ENCODE measurements at regions not wholly inside any gene's neighbourhood (a gene's known extent, or its start where the extent isn't known, plus 50 kb on each side); places are given as distances from the start of the nearest gene placed in this dataset.
"Not testable (repeated sequence)": the region's sequence is repeated elsewhere in the genome, so short reads cannot be mapped to it uniquely, and the experiment has no call there.

DNA sequence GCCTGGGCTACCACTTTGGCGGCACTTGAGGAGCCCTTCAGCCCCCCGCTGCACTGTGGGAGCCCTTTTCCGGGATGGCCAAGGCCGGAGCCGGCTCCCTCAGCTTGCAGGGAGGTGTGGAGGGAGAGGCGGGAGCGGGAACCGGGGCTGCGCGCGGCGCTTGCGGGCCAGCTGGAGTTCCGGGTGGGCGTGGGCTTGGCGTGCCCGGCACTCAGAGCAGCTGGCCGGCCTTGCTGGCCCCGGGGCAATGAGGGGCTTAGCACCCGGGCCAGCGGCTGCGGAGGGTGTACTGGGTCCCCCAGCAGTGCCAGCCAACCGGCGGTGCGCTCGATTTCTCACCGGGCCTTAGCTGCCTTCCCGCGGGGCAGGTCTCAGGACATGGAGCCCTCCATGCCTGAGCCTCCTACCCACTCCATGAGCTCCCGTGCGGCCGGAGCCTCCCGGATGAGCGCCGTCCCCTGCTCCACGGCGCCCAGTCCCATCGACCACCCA is 1602.9 kb upstream of the PCDH7 start:
- not testable (repeated sequence) for TF ChIP-seq EZH2phosphoT487 (IDR thresholded peaks at IDR 0.05; ENCODE audit: insufficient read depth, low read depth); EZH2 (IDR thresholded peaks at IDR 0.05; ENCODE audit: insufficient read depth, poor library complexity, severe bottlenecking)
